ENCODE measurements at regions not wholly inside any gene's neighbourhood (a gene's known extent, or its start where the extent isn't known, plus 50 kb on each side); places are given as distances from the start of the nearest gene placed in this dataset.
"Not testable (repeated sequence)": the region's sequence is repeated elsewhere in the genome, so short reads cannot be mapped to it uniquely, and the experiment has no call there.

GRCh38 chr10:3955955-3956617 is 171.1 kb upstream of the KLF6 start:
- Histone ChIP-seq H2AFZ (ENCODE audit: low read depth, low read length, severe bottlenecking) (no peak overlapping the region), H4K20me1 (ENCODE audit: low read depth, low read length) (no peaks in the 10 kb centered on the region), H3K9ac (ENCODE audit: low read length) (no peak overlapping the region), H3K4me3 (ENCODE audit: insufficient read depth, low read length, poor library complexity, severe bottlenecking) (no peak overlapping the region), H3K27ac (ENCODE audit: low read depth, low read length) (no peak overlapping the region), H3K9me2 (replicated peaks; ENCODE audit: insufficient read depth, low read length) (no peaks in the 10 kb centered on the region), H3K27me3 (ENCODE audit: low read length) (no peaks in the 10 kb centered on the region), H3F3A (ENCODE audit: insufficient read depth) (no peaks in the 10 kb centered on the region), H3K36me3 (ENCODE audit: low read length) (no peaks in the 10 kb centered on the region), H3K4me2 (ENCODE audit: low read depth, low read length, poor library complexity, severe bottlenecking) (no peak overlapping the region), H3K79me2 (ENCODE audit: insufficient read depth, low read length) (no peaks in the 10 kb centered on the region), H3K9me3 (ENCODE audit: insufficient read depth, low read length) (no peaks in the 10 kb centered on the region)
- TF ChIP-seq EZH2phosphoT487 (conservative IDR thresholded peaks at IDR 0.05; ENCODE audit: low read length) (no peak), CTCF (IDR thresholded peaks at IDR 0.05; ENCODE audit: insufficient read depth, low read length, poor library complexity, severe bottlenecking) (no peak)

DNA sequence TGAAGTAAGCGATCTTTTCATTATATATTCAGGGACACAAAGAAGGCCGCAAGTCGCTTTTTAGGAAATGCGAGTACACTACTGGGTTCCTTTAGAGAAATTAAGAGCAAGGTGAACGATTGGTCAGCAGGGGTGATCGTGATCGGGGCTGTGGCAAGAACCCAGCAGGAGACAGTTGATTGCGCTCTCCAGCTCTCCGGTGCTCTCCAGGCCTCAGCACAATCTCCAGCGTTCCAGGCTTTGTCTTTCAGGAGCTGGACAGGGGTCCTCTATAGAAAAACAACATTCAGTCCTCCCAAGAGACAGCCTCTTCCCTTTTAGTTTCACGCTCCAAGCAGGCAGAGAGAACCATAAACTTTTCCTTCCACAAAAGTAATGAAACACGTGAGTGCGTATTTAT is 170.5 kb upstream of the KLF6 start:
- Histone ChIP-seq H3K9ac (ENCODE audit: low read length) (no peak overlapping the region), H3K79me2 (ENCODE audit: insufficient read depth, low read length) (no peaks in the 10 kb centered on the region), H3F3A (ENCODE audit: insufficient read depth) (no peaks in the 10 kb centered on the region), H2AFZ (ENCODE audit: low read depth, low read length, severe bottlenecking) (no peak overlapping the region), H3K9me2 (replicated peaks; ENCODE audit: insufficient read depth, low read length) (no peaks in the 10 kb centered on the region), H3K27ac (ENCODE audit: low read depth, low read length) (no peak overlapping the region), H3K27me3 (ENCODE audit: low read length) (no peaks in the 10 kb centered on the region), H4K20me1 (ENCODE audit: low read depth, low read length) (no peaks in the 10 kb centered on the region), H3K4me2 (ENCODE audit: low read depth, low read length, poor library complexity, severe bottlenecking) (no peak overlapping the region), H3K4me3 (ENCODE audit: insufficient read depth, low read length, poor library complexity, severe bottlenecking) (no peak overlapping the region), H3K36me3 (ENCODE audit: low read length) (no peaks in the 10 kb centered on the region), H3K9me3 (ENCODE audit: insufficient read depth, low read length) (no peaks in the 10 kb centered on the region)
- TF ChIP-seq CTCF (IDR thresholded peaks at IDR 0.05; ENCODE audit: insufficient read depth, low read length, poor library complexity, severe bottlenecking) (no peak), EZH2phosphoT487 (conservative IDR thresholded peaks at IDR 0.05; ENCODE audit: low read length) (no peak)

DNA sequence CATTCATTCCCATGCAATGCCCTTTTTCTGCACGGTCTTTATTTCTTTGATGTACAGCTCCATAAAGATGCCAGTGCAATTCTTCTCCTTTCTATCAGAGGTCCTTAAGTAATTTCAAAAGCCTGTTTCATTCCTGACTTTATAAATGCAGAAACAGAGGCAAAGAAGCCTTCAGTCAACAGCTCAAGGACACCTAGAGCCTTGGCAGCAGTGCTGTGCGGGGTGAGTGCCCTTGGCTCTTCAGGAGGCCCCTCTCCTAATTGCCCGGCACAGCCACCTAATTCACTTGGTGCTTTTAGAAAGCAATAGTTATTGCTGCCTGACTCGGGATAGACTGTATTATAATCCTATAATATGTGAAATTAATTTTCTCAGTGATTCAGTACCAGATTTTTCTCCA is 169.6 kb upstream of the KLF6 start:
- no peaks in the 10 kb centered on the region for H3K36me3 ChIP-seq (ENCODE audit: low read length)
- H3K9me2 ChIP-seq (replicated peaks; ENCODE audit: insufficient read depth, low read length), result no peaks in the 10 kb centered on the region
- no peaks in the 10 kb centered on the region for H3K79me2 ChIP-seq (ENCODE audit: insufficient read depth, low read length)
- no peak overlapping the region for H2AFZ ChIP-seq (ENCODE audit: low read depth, low read length, severe bottlenecking)
- no peaks in the 10 kb centered on the region for H3K9me3 ChIP-seq (ENCODE audit: insufficient read depth, low read length)
- no peak overlapping the region for H3K9ac ChIP-seq (ENCODE audit: low read length)
- H3K4me2 ChIP-seq (ENCODE audit: low read depth, low read length, poor library complexity, severe bottlenecking), result no peak overlapping the region
- no peaks in the 10 kb centered on the region for H4K20me1 ChIP-seq (ENCODE audit: low read depth, low read length)
- TF ChIP-seq EZH2phosphoT487 (conservative IDR thresholded peaks at IDR 0.05; ENCODE audit: low read length) (no peak), CTCF (IDR thresholded peaks at IDR 0.05; ENCODE audit: insufficient read depth, low read length, poor library complexity, severe bottlenecking) (no peak)
- H3K27me3 ChIP-seq (ENCODE audit: low read length), result no peaks in the 10 kb centered on the region
- H3K4me3 ChIP-seq (ENCODE audit: insufficient read depth, low read length, poor library complexity, severe bottlenecking), result no peak overlapping the region
- no peak overlapping the region for H3K27ac ChIP-seq (ENCODE audit: low read depth, low read length)
- H3F3A ChIP-seq (ENCODE audit: insufficient read depth), result no peaks in the 10 kb centered on the region

GRCh38 chr10:3954007-3954406 is 169.0 kb upstream of the KLF6 start:
- H3K27me3 ChIP-seq (ENCODE audit: low read length); H2AFZ ChIP-seq (ENCODE audit: low read depth, low read length, severe bottlenecking); H3K9ac ChIP-seq (ENCODE audit: low read length); H3K9me2 ChIP-seq (replicated peaks; ENCODE audit: insufficient read depth, low read length); H3K4me3 ChIP-seq (ENCODE audit: insufficient read depth, low read length, poor library complexity, severe bottlenecking); H4K20me1 ChIP-seq (ENCODE audit: low read depth, low read length); H3K27ac ChIP-seq (ENCODE audit: low read depth, low read length); H3K36me3 ChIP-seq (ENCODE audit: low read length); H3F3A ChIP-seq (ENCODE audit: insufficient read depth); H3K79me2 ChIP-seq (ENCODE audit: insufficient read depth, low read length); H3K9me3 ChIP-seq (ENCODE audit: insufficient read depth, low read length); H3K4me2 ChIP-seq (ENCODE audit: low read depth, low read length, poor library complexity, severe bottlenecking): not testable (repeated sequence)
